Tongue (tissue), 1 donor: ENCODE measurements at regions not wholly inside any gene's neighbourhood (a gene's known extent, or its start where the extent isn't known, plus 50 kb on each side); places are given as distances from the start of the nearest gene placed in this dataset.
A peak's percentile ranks its signal among the peaks of the same experiment; 100 is the strongest.

Experiments used
- DNase-seq: peaks from one replicate; pipeline ENCODE4 v3.0.0-alpha.2; 2015

GRCh38 chr11:91804042-91804441, 420.6 kb upstream of the FAT3 start:
- DNase-seq = peak; percentile 60

GRCh38 chr11:91802475-91802874, 422.1 kb upstream of the FAT3 start:
- no peak for DNase-seq

GRCh38 chr11:91800208-91800914, 424.3 kb upstream of the FAT3 start:
- DNase-seq = no peak

GRCh38 chr11:91798240-91798639, 426.4 kb upstream of the FAT3 start:
- DNase-seq = no peak

GRCh38 chr11:91796999-91797398, 427.6 kb upstream of the FAT3 start:
- DNase-seq = no peak

- DNase-seq = no peak
Measured at GRCh38 chr11:91795139-91795887, 429.3 kb upstream of the FAT3 start.

- no peak for DNase-seq
Measured at GRCh38 chr11:91794146-91794545, 430.5 kb upstream of the FAT3 start.

GRCh38 chr11:91792779-91793262, 431.8 kb upstream of the FAT3 start:
- DNase-seq = no peak

- no peak for DNase-seq
Measured at GRCh38 chr11:91791171-91791468, 433.5 kb upstream of the FAT3 start.

GRCh38 chr11:91790346-91791170, 434.1 kb upstream of the FAT3 start:
- DNase-seq = peak; percentile 94

- no peak for DNase-seq
Measured at GRCh38 chr11:91788764-91789163, 435.9 kb upstream of the FAT3 start.

GRCh38 chr11:91786097-91786496, 438.5 kb upstream of the FAT3 start:
- DNase-seq = no peak

GRCh38 chr11:91783173-91783572, 441.4 kb upstream of the FAT3 start:
- no peak for DNase-seq

GRCh38 chr11:91778758-91779157, 445.9 kb upstream of the FAT3 start:
- no peak for DNase-seq

GRCh38 chr11:91776655-91777054, 448.0 kb upstream of the FAT3 start:
- peak; percentile 43 for DNase-seq

- no peak for DNase-seq
Measured at GRCh38 chr11:91773090-91773489, 451.5 kb upstream of the FAT3 start.

- DNase-seq = no peak
Measured at GRCh38 chr11:91771961-91772360, 452.7 kb upstream of the FAT3 start.

- no peak for DNase-seq
Measured at GRCh38 chr11:91768783-91769182, 455.8 kb upstream of the FAT3 start.

GRCh38 chr11:91763331-91763730, 461.3 kb upstream of the FAT3 start:
- DNase-seq = no peak

- no peak for DNase-seq
Measured at GRCh38 chr11:91761406-91762025, 463.1 kb upstream of the FAT3 start.

- no peak for DNase-seq
Measured at GRCh38 chr11:91756829-91757480, 467.7 kb upstream of the FAT3 start.
